LNCAP (cell line): ENCODE measurements at regions not wholly inside any gene's neighbourhood (a gene's known extent, or its start where the extent isn't known, plus 50 kb on each side); places are given as distances from the start of the nearest gene placed in this dataset.

Experiments used
- TF ChIP-seq, protein P1 (sequence below): fragments of 450-650 bp; IDR thresholded peaks from 2 replicates; pipeline ENCODE4 v1.5.1; 2017; ENCODE audit warnings: mild to moderate bottlenecking

DNA sequence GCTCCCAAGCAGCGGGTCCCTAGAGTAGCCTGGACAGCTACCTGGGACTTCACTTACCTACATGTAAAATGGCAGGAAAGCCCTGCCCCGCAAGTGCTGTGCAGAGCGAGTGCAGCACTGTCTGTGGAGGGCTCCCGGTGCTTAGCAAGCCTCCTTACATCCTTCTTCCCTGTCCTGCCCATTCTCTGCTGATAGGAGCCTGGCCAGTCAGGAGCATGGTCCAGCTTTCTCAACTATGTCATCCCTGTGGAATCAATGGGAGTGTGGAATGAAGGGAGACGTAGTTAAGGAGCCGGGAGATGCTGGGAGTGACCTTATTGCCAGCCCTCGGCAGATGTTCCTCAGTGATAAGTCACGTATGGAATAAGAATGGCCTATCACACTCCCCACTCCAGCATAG lies 661.9 kb upstream of the ID2 start:
- TF ChIP-seq, protein P1, sequence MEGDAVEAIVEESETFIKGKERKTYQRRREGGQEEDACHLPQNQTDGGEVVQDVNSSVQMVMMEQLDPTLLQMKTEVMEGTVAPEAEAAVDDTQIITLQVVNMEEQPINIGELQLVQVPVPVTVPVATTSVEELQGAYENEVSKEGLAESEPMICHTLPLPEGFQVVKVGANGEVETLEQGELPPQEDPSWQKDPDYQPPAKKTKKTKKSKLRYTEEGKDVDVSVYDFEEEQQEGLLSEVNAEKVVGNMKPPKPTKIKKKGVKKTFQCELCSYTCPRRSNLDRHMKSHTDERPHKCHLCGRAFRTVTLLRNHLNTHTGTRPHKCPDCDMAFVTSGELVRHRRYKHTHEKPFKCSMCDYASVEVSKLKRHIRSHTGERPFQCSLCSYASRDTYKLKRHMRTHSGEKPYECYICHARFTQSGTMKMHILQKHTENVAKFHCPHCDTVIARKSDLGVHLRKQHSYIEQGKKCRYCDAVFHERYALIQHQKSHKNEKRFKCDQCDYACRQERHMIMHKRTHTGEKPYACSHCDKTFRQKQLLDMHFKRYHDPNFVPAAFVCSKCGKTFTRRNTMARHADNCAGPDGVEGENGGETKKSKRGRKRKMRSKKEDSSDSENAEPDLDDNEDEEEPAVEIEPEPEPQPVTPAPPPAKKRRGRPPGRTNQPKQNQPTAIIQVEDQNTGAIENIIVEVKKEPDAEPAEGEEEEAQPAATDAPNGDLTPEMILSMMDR, result no peak

DNA sequence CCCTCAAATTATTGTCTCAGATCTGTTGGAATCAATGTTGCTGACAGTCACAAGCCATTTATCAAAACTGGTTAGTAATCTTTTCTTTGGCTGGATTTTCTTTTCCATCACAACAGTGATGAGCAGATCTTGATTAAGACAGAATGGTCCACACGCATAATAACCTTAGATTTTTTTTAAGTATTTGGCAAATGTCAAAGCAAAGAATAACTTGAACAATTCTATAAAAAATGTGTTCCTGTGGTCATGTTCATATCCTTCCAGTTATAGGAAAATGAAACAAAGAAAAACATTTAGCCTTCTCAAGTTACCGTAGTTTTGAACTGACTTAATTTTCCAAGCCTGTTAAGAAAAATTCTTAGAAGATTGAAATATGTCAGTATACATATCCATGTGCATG lies 659.9 kb upstream of the ID2 start:
- TF ChIP-seq, protein P1, result no peak

DNA sequence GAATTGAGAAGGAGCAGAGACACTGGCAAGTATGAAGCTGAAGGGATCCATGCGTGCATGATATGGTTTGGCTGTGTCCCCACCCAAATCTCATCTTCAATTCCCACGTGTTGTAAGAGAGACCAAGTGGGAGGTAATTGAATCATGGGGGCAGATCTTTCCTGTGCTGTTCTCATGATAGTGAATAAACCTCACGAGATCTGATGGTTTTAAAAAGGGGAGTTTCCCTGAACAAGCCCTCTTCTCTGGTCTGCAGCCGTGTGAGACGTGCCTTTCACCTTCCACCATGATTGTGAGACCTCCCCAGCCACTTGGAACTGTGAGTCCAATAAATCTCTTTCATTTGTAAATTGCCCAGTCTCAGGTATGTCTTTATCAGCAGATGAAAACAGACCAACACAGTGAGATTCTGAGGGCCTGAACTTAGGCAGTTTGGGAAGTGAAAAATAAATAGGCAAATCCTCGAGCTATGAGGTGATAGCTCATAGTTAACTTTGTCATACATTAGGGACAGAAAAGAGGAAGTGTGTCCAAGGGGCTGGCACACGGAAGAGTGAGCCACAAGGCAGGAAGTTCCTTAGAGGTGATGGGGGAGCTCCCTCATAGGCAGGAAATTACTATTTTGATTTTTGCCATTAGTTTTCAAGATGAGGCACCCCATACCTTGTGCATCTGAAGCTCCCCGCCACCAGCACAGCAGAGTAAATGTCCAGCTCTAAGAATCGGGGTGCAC lies 658.8 kb upstream of the ID2 start:
- TF ChIP-seq, protein P1, result no peak

DNA sequence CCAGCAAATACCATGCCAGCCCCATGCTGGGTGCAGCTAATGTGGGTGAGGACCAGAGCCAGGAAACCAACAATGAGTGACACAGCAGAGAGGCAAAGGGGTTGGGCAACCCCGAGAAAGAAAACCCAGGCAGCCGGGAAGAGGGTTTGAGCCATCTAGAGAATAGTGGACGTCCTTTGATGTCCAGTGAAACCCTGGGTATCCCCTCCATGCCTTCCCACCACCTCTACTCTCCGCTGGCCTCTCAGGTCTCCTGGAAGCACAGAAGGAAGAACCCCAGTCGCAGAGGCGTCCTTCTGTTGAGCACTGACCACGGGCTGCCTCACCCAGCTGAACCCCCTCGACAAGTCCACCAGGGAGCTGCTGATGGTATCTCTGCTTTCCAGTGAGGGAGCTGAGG lies 657.4 kb upstream of the ID2 start:
- TF ChIP-seq, protein P1, result no peak

DNA sequence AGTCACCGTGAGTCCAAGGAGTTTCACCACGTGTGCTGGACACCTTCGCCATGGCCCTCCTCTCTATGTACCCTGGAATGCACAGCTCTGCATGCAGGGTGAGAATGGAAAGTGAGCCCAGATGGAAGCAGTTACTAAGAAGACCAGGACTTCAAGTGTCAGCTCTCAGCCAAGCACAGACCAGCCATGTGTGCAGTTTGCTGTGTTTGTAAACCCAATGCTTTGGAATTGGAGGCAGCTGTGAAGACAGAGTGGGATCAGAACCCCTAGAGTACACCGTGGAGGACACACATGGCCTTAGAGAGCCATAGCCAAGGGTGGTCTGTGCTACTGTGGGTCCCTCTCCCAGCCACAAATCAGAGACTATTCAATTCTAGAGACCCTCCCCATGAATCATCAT lies 655.5 kb upstream of the ID2 start:
- TF ChIP-seq, protein P1, result no peak

DNA sequence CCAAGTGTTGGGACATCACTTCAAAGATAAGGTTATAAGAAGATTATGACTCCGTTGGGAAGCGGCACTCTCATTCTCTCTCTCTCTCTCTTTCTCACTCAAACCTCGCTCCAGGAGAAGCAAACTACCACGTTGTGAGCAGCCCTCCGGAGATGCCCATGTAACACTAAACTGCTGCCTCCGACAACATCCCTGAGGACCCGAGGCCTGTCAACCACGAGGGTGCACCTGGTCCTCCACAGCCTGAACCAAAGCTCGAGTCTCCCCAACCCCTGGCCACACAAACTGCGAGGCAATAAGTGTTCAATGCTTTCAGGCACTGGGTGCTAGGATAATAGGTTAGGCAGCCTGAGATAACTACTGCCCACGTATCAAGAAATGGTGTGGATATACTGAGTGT lies 654.5 kb upstream of the ID2 start:
- TF ChIP-seq, protein P1, result no peak

DNA sequence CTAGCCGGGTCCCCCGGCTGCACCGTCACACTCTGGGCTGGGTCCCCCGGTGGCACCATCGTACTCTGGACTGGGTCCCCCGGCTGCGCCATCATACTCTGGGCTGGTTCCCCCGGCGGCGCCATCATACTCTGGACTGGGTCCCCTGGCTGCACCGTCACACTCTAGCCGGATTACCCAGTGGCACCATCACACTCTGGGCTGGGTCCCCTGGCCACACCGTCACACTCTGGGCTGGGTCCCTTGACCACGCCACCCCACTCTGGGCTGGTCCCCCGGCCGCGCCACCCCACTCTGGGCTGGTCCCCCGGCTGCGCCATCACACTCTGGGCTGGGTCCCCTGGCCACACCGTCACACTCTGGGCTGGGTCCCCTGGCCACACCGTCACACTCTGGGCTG lies 653.8 kb upstream of the ID2 start:
- TF ChIP-seq, protein P1, result no peak

DNA sequence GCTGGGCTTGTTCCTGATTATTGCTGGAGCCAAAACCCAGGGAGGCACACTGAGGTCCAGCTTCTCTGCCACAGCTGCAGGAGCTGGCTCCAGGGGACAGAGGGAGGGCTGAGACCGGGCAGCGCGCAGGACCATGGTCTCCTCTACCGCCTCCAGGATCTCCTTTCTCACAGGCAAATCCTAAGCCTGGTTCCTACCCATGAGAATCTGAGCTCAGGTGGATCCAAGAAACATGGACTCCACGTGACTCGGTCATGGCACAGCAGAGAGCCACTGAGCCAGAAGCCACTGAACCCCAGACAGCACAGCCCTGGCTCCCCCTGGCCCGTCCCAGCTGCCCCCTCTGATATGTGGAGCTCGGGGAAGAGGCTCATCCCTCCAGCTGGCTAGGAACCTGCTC lies 653.4 kb upstream of the ID2 start:
- TF ChIP-seq, protein P1, result no peak
